ENCODE measurements at regions not wholly inside any gene's neighbourhood (a gene's known extent, or its start where the extent isn't known, plus 50 kb on each side); places are given as distances from the start of the nearest gene placed in this dataset.

DNA sequence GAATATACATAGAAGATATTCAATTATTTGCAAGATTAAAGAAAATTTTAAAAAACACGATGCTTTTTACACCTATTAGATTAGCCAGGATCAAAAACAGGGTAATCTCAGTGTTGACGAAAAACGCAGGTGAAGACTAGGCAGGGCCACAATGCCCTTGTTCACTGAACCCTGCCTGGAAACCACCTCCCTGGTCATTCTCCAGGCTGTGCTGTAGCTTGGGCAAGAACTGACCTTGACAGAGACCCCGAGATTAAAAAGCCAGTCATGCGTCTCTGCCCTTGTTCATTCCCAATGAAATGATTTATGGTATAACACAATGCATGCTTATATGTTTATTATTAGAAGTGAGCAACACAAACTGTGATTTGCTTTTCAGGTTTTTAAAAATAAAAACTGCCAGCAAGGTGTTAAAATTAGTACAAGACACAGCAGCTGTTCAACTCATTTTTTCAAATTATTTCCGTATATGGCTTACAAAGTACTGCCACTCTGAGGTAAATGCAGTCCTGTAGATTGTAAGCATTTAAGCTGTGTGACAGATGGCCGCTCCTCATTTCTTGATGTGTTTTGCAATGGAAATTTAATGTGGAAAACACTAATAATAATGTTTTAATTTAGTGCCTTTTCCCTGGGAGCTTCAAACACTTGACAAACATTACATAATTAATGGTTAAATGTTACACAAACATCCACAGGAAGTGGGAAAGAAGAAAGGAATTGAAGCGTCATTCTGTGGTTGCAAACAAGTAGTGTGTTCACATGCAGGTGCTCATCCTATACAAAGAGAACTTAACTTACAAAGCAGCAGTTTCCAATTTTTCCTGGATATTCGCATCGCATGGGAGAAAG is 200.2 kb downstream of the VCY1B start:
- no peak overlapping the region for H3K27ac ChIP-seq (ENCODE audit: insufficient read depth, low read length)
- no peaks in the 10 kb centered on the region for H3K36me3 ChIP-seq (ENCODE audit: control insufficient read depth, insufficient read depth, low read length)
- DNase-seq (ENCODE audit: low read depth in 2 of 2): no peak
- H3K79me2 ChIP-seq (ENCODE audit: control insufficient read depth, insufficient read depth, low read length): no peaks in the 10 kb centered on the region
- H4K20me1 ChIP-seq (ENCODE audit: control insufficient read depth, extremely low read depth, insufficient read depth, low read length): no peaks in the 10 kb centered on the region
- no peak overlapping the region for H3K4me3 ChIP-seq (replicated peaks in 1 of 4; ENCODE audit: control extremely low read depth in 1 of 4, insufficient read depth in 1 of 4, low read depth in 3 of 4, low read length in 4 of 4)
- H3K9ac ChIP-seq (ENCODE audit: insufficient read depth, low read length): no peak overlapping the region
- no peaks in the 10 kb centered on the region for H3K9me3 ChIP-seq (ENCODE audit: control insufficient read depth, insufficient read depth, low read depth, low read length)
- no peaks in the 10 kb centered on the region for H3K4me1 ChIP-seq (ENCODE audit: control insufficient read depth, extremely low read depth, insufficient read depth, low read length)
- H3K27me3 ChIP-seq (ENCODE audit: control insufficient read depth, insufficient read depth, low read length): no peaks in the 10 kb centered on the region
- TF ChIP-seq, protein P1, sequence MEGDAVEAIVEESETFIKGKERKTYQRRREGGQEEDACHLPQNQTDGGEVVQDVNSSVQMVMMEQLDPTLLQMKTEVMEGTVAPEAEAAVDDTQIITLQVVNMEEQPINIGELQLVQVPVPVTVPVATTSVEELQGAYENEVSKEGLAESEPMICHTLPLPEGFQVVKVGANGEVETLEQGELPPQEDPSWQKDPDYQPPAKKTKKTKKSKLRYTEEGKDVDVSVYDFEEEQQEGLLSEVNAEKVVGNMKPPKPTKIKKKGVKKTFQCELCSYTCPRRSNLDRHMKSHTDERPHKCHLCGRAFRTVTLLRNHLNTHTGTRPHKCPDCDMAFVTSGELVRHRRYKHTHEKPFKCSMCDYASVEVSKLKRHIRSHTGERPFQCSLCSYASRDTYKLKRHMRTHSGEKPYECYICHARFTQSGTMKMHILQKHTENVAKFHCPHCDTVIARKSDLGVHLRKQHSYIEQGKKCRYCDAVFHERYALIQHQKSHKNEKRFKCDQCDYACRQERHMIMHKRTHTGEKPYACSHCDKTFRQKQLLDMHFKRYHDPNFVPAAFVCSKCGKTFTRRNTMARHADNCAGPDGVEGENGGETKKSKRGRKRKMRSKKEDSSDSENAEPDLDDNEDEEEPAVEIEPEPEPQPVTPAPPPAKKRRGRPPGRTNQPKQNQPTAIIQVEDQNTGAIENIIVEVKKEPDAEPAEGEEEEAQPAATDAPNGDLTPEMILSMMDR (conservative IDR thresholded peaks at IDR 0.05 in 1 of 2, IDR thresholded peaks at IDR 0.05 in 1 of 2; ENCODE audit: low read depth in 1 of 2, low read length in 2 of 2): no peak
- no peak for TF ChIP-seq EZH2 (IDR thresholded peaks at IDR 0.05; ENCODE audit: low read length, missing control alignments)
- no peak overlapping the region for H2AFZ ChIP-seq (ENCODE audit: low read length)
- H3K4me2 ChIP-seq (ENCODE audit: extremely low read depth, insufficient read depth, low read length): no peak overlapping the region

DNA sequence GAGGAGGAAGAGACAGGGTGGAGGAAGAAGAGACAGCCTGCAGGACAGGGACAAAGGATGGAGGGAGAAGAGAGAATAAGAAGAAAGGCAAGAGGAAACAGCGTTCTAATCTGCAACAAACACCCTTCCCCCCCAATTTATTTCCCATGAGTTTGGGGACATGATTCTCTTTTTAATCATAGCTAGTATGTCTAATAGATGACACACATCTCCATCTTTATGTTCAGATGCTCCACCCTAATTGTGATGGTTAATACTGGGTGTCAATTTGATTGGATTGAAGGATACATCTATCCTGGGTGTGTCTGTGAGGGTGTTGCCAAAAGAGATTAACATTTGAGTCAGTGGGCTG is 200.8 kb downstream of the VCY1B start:
- DNase-seq (ENCODE audit: low read depth in 2 of 2): no peak
- H3K4me3 ChIP-seq (replicated peaks in 1 of 4; ENCODE audit: control extremely low read depth in 1 of 4, insufficient read depth in 1 of 4, low read depth in 3 of 4, low read length in 4 of 4): no peak overlapping the region
- H3K27ac ChIP-seq (ENCODE audit: insufficient read depth, low read length): no peak overlapping the region
- H3K27me3 ChIP-seq (ENCODE audit: control insufficient read depth, insufficient read depth, low read length): no peaks in the 10 kb centered on the region
- no peaks in the 10 kb centered on the region for H3K79me2 ChIP-seq (ENCODE audit: control insufficient read depth, insufficient read depth, low read length)
- no peaks in the 10 kb centered on the region for H3K36me3 ChIP-seq (ENCODE audit: control insufficient read depth, insufficient read depth, low read length)
- H3K4me1 ChIP-seq (ENCODE audit: control insufficient read depth, extremely low read depth, insufficient read depth, low read length): no peaks in the 10 kb centered on the region
- TF ChIP-seq EZH2 (IDR thresholded peaks at IDR 0.05; ENCODE audit: low read length, missing control alignments): no peak
- TF ChIP-seq, protein P1 (conservative IDR thresholded peaks at IDR 0.05 in 1 of 2, IDR thresholded peaks at IDR 0.05 in 1 of 2; ENCODE audit: low read depth in 1 of 2, low read length in 2 of 2): no peak
- no peaks in the 10 kb centered on the region for H3K9me3 ChIP-seq (ENCODE audit: control insufficient read depth, insufficient read depth, low read depth, low read length)
- H4K20me1 ChIP-seq (ENCODE audit: control insufficient read depth, extremely low read depth, insufficient read depth, low read length): no peaks in the 10 kb centered on the region
- H3K9ac ChIP-seq (ENCODE audit: insufficient read depth, low read length): no peak overlapping the region
- H3K4me2 ChIP-seq (ENCODE audit: extremely low read depth, insufficient read depth, low read length): no peak overlapping the region
- no peak overlapping the region for H2AFZ ChIP-seq (ENCODE audit: low read length)

DNA sequence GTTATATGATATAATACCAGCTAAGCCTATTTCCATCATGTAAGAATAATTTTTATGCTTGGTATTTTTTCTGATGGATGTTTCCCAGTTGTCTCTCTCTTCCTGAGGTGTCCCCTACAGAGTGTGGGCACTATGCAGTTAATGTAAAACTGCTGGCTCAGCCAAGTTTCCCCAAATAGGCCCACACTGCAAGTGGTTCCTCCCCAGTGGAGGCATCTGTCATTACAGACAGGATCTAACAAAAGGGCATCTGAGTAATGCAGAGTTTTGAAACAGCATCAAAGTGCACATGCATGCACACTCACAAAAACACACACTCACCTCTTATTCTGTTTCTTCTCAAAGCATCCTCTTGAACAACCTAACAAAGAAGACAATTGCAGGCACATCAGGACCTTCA is 221.0 kb downstream of the VCY1B start:
- no peaks in the 10 kb centered on the region for H3K79me2 ChIP-seq (ENCODE audit: control insufficient read depth, insufficient read depth, low read length)
- no peaks in the 10 kb centered on the region for H3K4me1 ChIP-seq (ENCODE audit: control insufficient read depth, extremely low read depth, insufficient read depth, low read length)
- no peak overlapping the region for H3K27ac ChIP-seq (ENCODE audit: insufficient read depth, low read length)
- TF ChIP-seq, protein P1 (conservative IDR thresholded peaks at IDR 0.05 in 1 of 2, IDR thresholded peaks at IDR 0.05 in 1 of 2; ENCODE audit: low read depth in 1 of 2, low read length in 2 of 2): no peak
- no peak for TF ChIP-seq EZH2 (IDR thresholded peaks at IDR 0.05; ENCODE audit: low read length, missing control alignments)
- no peak overlapping the region for H2AFZ ChIP-seq (ENCODE audit: low read length)
- H3K4me3 ChIP-seq (replicated peaks in 1 of 4; ENCODE audit: control extremely low read depth in 1 of 4, insufficient read depth in 1 of 4, low read depth in 3 of 4, low read length in 4 of 4): no peak overlapping the region
- no peak overlapping the region for H3K4me2 ChIP-seq (ENCODE audit: extremely low read depth, insufficient read depth, low read length)
- no peaks in the 10 kb centered on the region for H3K36me3 ChIP-seq (ENCODE audit: control insufficient read depth, insufficient read depth, low read length)
- H3K27me3 ChIP-seq (ENCODE audit: control insufficient read depth, insufficient read depth, low read length): no peaks in the 10 kb centered on the region
- no peaks in the 10 kb centered on the region for H4K20me1 ChIP-seq (ENCODE audit: control insufficient read depth, extremely low read depth, insufficient read depth, low read length)
- no peak for DNase-seq (ENCODE audit: low read depth in 2 of 2)
- H3K9ac ChIP-seq (ENCODE audit: insufficient read depth, low read length): no peak overlapping the region
- no peaks in the 10 kb centered on the region for H3K9me3 ChIP-seq (ENCODE audit: control insufficient read depth, insufficient read depth, low read depth, low read length)
